ENCODE measurements at regions not wholly inside any gene's neighbourhood (a gene's known extent, or its start where the extent isn't known, plus 50 kb on each side); places are given as distances from the start of the nearest gene placed in this dataset.

- TF ChIP-seq ZNF687 (IDR thresholded peaks at IDR 0.05) = no peak
Measured at GRCh38 chr21:15272171-15272570, 207.4 kb upstream of the NRIP1 start (continued).

- WGBS (ENCODE audit: insufficient coverage, insufficient replicate concordance, low lambda C conversion rate, missing lambda C conversion rate) = 3% methylated on average over 2 of the region's 2 CpGs
- ChIA-PET SMC1A (ENCODE audit: uncharacterized antibody, unreplicated experiment) (no interaction called here), RAD21 (ENCODE audit: unreplicated experiment) (no interaction called here), CTCF (no interaction called here), POLR2A (no interaction called here)
- no peak for TF ChIP-seq TCF7 (IDR thresholded peaks at IDR 0.05; ENCODE audit: borderline replicate concordance)
- no peak for TF ChIP-seq STAT3 (IDR thresholded peaks at IDR 0.05; ENCODE audit: low read depth, low read length)
- TF ChIP-seq NFYA (IDR thresholded peaks at IDR 0.05; ENCODE audit: borderline replicate concordance, low read depth, low read length) = no peak
- TF ChIP-seq TCF3 (IDR thresholded peaks at IDR 0.05; ENCODE audit: borderline replicate concordance, insufficient read depth, low read depth, low read length) = no peak
- TF ChIP-seq SUPT20H (IDR thresholded peaks at IDR 0.05; ENCODE audit: borderline replicate concordance, control insufficient read depth, low read depth, low read length) = no peak
- TF ChIP-seq NFIC (IDR thresholded peaks at IDR 0.05; ENCODE audit: low read depth, low read length) = no peak
- TF ChIP-seq FOXM1 (IDR thresholded peaks at IDR 0.05; ENCODE audit: low read depth, low read length) = no peak
- in situ Hi-C loops (cut with MboI) = no loop called here
- ATAC-seq = no peak
- H3K79me2 ChIP-seq (ENCODE audit: control insufficient read depth, insufficient read depth, low read length) = no peaks in the 10 kb centered on the region
- no peak overlapping the region for H3K4me2 ChIP-seq (ENCODE audit: control insufficient read depth, insufficient read depth)
- H3K27ac ChIP-seq (ENCODE audit: control insufficient read depth, insufficient read depth) = no peak overlapping the region
- no peaks in the 10 kb centered on the region for H3K9me3 ChIP-seq (replicated peaks; ENCODE audit: control insufficient read depth, insufficient read depth, low read length)
- DNase-seq (ENCODE audit: low read depth, low spot score) = no peak
- no peaks in the 10 kb centered on the region for H4K20me1 ChIP-seq (ENCODE audit: control insufficient read depth, insufficient read depth)
- no peaks in the 10 kb centered on the region for H3K27me3 ChIP-seq (replicated peaks in 1 of 2; ENCODE audit: control insufficient read depth in 2 of 2, insufficient read depth in 2 of 2, low read length in 1 of 2)
- H3K4me1 ChIP-seq (ENCODE audit: control insufficient read depth, insufficient read depth, low read length) = no peaks in the 10 kb centered on the region
- no TSS peak for BruUV-seq (replicated peaks)
- no peak overlapping the region for H3K9ac ChIP-seq (ENCODE audit: control insufficient read depth, insufficient read depth, low read length)
- intact Hi-C loops (cut with micrococcal nuclease; ENCODE audit: unreplicated experiment) = no loop called here
- FAIRE-seq = no peak
- no peak overlapping the region for H3K4me3 ChIP-seq
- no peak overlapping the region for H2AFZ ChIP-seq (ENCODE audit: control insufficient read depth, low read depth, low read length)
- H3K36me3 ChIP-seq (ENCODE audit: control insufficient read depth in 2 of 2, insufficient read depth in 2 of 2, low read length in 1 of 2) = no peaks in the 10 kb centered on the region
Measured at GRCh38 chr21:15272591-15272990, 207.8 kb upstream of the NRIP1 start.
